ENCODE measurements at regions not wholly inside any gene's neighbourhood (a gene's known extent, or its start where the extent isn't known, plus 50 kb on each side); places are given as distances from the start of the nearest gene placed in this dataset.
A peak's percentile ranks its signal among the peaks of the same experiment; 100 is the strongest.

DNA sequence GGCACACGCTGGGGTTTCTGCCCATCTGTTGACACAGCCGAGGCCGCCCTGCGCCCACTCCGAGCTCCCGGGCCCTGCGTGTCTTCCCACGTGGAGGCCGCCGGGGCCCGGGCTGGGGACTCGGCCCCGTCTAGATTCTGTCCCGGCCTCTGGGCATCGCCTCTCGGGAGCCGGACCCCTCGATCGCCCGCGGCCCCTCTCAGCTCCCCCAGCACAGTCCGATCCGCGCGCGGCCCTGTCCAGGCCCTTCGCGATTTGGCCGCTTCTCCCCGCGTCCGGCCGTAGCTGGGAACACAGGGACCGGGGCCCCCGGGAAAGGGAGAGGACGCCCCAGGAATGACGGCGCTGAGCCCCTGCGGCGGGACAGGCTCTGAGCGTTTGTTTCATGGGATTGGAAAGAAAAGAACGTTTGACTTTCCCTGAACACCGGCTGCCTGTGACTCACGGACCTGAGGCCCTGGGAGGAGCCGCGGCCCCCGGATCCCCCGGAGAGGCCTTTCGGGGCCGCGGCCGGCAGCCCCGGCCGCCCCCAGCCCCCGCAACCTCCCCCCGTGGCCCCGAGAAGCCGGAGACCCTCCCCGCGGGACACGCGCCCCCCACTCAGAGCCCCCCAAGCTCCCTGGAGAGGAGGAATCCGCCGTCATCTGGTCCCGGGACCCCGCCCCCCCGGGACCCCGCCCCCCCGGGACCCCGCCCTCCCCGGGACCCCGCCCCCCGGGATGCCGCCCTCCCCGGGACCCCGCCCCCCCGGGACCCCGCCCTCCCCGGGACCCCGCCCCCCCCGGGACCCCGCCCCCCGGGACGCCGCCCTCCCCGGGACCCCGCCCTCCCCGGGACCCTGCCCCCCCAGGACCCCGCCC is 62.7 kb upstream of the CTDP1 start:
- Histone ChIP-seq H3K27me3 (replicated peaks; ENCODE audit: insufficient read depth) (no peaks in the 10 kb centered on the region), H3K4me3 (peak overlapping the region; percentile 66), H3K4me1 (ENCODE audit: control insufficient read depth in 1 of 2, low read depth in 2 of 2) (no peaks in the 10 kb centered on the region), H3K36me3 (no peaks in the 10 kb centered on the region), H3K27ac (no peak overlapping the region), H3K9me3 (no peaks in the 10 kb centered on the region)
- no peak for ATAC-seq (ENCODE audit: insufficient number of reproducible peaks, low FRiP score, low read depth)
- DNase-seq (ENCODE audit: low spot score), result no peak
- TF ChIP-seq, protein P1, sequence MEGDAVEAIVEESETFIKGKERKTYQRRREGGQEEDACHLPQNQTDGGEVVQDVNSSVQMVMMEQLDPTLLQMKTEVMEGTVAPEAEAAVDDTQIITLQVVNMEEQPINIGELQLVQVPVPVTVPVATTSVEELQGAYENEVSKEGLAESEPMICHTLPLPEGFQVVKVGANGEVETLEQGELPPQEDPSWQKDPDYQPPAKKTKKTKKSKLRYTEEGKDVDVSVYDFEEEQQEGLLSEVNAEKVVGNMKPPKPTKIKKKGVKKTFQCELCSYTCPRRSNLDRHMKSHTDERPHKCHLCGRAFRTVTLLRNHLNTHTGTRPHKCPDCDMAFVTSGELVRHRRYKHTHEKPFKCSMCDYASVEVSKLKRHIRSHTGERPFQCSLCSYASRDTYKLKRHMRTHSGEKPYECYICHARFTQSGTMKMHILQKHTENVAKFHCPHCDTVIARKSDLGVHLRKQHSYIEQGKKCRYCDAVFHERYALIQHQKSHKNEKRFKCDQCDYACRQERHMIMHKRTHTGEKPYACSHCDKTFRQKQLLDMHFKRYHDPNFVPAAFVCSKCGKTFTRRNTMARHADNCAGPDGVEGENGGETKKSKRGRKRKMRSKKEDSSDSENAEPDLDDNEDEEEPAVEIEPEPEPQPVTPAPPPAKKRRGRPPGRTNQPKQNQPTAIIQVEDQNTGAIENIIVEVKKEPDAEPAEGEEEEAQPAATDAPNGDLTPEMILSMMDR (IDR thresholded peaks at IDR 0.05), result no peak

DNA sequence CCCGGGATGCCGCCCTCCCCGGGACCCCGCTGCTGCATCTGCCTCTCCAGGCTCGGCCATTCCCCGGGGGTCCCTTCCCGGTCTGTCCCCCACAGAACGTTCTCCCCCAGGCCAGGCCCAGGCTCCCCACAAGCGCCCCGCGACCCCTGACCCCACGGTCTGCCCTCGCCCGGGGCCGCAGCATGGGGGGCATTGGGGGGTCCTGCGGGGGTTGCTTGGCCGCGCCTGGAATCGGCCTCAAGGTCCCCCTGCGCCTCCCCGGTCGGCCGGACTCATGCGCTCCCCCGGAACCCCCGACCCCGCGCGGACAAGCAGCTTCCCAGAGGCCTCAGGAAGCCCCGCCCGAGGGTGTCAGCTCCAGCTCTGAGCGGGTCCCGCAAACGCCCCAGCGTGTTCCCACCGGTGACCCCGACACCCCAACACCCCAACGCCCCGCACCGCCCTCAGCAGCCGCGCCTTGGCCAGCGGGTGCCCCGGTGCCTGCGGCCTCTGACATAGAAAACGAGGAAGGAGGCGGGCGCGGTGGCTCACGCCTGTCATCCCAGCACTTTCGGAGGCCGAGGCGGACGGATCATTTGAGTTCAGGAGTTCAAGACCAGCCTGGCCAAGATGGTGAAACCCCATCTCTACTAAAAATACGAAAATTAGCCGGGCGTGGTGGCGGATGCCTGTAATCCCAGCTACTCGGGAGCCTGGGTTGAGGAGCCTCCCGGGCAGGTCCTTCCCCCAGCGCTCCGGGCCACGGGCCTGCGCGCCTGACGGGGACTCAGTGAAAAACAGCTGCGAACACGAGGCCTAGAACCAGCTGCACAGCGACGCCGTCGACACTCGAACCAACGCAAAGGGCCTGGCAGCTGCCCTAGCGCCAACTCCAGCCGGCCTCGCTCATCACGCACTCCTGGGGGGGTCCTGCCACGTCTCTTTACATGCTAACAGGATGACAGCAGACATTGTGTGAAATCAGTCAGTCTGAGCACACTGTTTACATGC is 61.8 kb upstream of the CTDP1 start:
- TF ChIP-seq, protein P1 (IDR thresholded peaks at IDR 0.05), result no peak
- no peaks in the 10 kb centered on the region for H3K36me3 ChIP-seq
- H3K27ac ChIP-seq, result no peak overlapping the region
- ATAC-seq (ENCODE audit: insufficient number of reproducible peaks, low FRiP score, low read depth) (no peak), DNase-seq (ENCODE audit: low spot score) (no peak)
- H3K9me3 ChIP-seq, result no peaks in the 10 kb centered on the region
- no peak overlapping the region for H3K4me3 ChIP-seq
- H3K27me3 ChIP-seq (replicated peaks; ENCODE audit: insufficient read depth), result no peaks in the 10 kb centered on the region
- no peaks in the 10 kb centered on the region for H3K4me1 ChIP-seq (ENCODE audit: control insufficient read depth in 1 of 2, low read depth in 2 of 2)

DNA sequence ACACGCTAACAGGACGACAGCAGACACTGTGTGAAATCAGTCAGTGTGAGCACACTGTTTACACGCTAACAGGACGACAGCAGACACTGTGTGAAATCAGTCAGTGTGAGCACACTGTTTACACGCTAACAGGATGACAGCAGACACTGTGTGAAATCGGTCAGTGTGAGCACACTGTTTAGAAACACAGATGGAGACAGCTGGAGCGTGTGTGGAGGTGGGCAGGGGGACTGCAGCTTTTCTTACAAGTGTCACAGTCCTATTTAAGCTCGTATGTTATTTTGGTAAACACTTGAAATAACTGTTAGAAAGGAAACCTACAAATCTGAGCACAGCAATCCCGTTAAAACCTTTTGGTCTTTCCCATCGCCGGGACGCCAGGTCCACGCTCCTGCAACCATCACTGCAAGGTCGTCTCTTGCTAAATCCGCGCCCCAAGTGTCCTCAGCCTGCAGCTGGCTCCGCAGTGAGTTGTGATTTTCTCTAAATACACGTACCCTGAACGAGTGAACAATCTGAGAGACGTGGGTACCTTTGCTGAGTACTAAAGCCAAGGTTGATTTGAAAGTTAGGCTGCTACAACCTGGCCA is 58.9 kb upstream of the CTDP1 start:
- TF ChIP-seq, protein P1 (IDR thresholded peaks at IDR 0.05), result no peak
- no peak for DNase-seq (ENCODE audit: low spot score)
- Histone ChIP-seq H3K9me3 (no peaks in the 10 kb centered on the region), H3K27me3 (replicated peaks; ENCODE audit: insufficient read depth) (no peaks in the 10 kb centered on the region), H3K4me3 (no peak overlapping the region), H3K4me1 (ENCODE audit: control insufficient read depth in 1 of 2, low read depth in 2 of 2) (peaks cover 0 to 8% of the 10 kb centered on the region in 2 donors), H3K36me3 (no peaks in the 10 kb centered on the region), H3K27ac (no peak overlapping the region)
- no peak for ATAC-seq (ENCODE audit: insufficient number of reproducible peaks, low FRiP score, low read depth)

GRCh38 chr18:79621501-79621900 is 58.1 kb upstream of the CTDP1 start:
- TF ChIP-seq, protein P1 (IDR thresholded peaks at IDR 0.05), result no peak
- Histone ChIP-seq H3K4me3 (no peak overlapping the region), H3K27ac (no peak overlapping the region), H3K27me3 (replicated peaks; ENCODE audit: insufficient read depth) (no peaks in the 10 kb centered on the region), H3K9me3 (no peaks in the 10 kb centered on the region), H3K36me3 (no peaks in the 10 kb centered on the region), H3K4me1 (ENCODE audit: control insufficient read depth in 1 of 2, low read depth in 2 of 2) (peaks cover 0 to 8% of the 10 kb centered on the region in 2 donors)
- no peak for ATAC-seq (ENCODE audit: insufficient number of reproducible peaks, low FRiP score, low read depth)
- no peak for DNase-seq (ENCODE audit: low spot score)

Measured in thoracic aorta (tissue), 2 donors.